SK-N-MC (cell line): ENCODE measurements at regions not wholly inside any gene's neighbourhood (a gene's known extent, or its start where the extent isn't known, plus 50 kb on each side); places are given as distances from the start of the nearest gene placed in this dataset.
"Not testable (repeated sequence)": the region's sequence is repeated elsewhere in the genome, so short reads cannot be mapped to it uniquely, and the experiment has no call there.

Experiments used
- EZH2 ChIP-seq: fragments of 200-600 bp; sonication (generic); IDR thresholded peaks from one replicate; pipeline ENCODE4 v1.6.1; 2017; ENCODE audit warnings: antibody characterized with exemption
- POLR2AphosphoS5 ChIP-seq: IDR thresholded peaks from 2 replicates; pipeline ENCODE4 v1.6.1; 2012; ENCODE audit warnings: mild to moderate bottlenecking, low read depth, low read length, borderline replicate concordance

- not testable (repeated sequence) for TF ChIP-seq EZH2, POLR2AphosphoS5
Observed at GRCh38 chr7:150111373-150112139, 211.6 kb upstream of the LRRC61 start.
